AG09309 (cell line): ENCODE measurements at regions not wholly inside any gene's neighbourhood (a gene's known extent, or its start where the extent isn't known, plus 50 kb on each side); places are given as distances from the start of the nearest gene placed in this dataset.

Experiments
- DNase-seq: peaks from one replicate; pipeline ENCODE4 v3.0.0-alpha.2; 2010; ENCODE audit warnings: low read depth
- H3K4me3 ChIP-seq: 2 replicates; pipeline ENCODE4 v1.5.1; 2011; ENCODE audit warnings: mild to moderate bottlenecking, low read depth, low read length, moderate library complexity; ENCODE audit not compliant: control insufficient read depth
- TF ChIP-seq, protein P1 (sequence below): IDR thresholded peaks from 2 replicates; pipeline ENCODE4 v1.5.1; 2011; ENCODE audit warnings: mild to moderate bottlenecking, low read depth, low read length, inconsistent platforms; ENCODE audit not compliant: insufficient read depth, control insufficient read depth; ENCODE audit errors: missing control alignments

GRCh38 chr3:150170852-150171520, 200.3 kb upstream of the PFN2 start:
- H3K4me3 ChIP-seq = no peak overlapping the region
- no peak for DNase-seq
- TF ChIP-seq, protein P1, sequence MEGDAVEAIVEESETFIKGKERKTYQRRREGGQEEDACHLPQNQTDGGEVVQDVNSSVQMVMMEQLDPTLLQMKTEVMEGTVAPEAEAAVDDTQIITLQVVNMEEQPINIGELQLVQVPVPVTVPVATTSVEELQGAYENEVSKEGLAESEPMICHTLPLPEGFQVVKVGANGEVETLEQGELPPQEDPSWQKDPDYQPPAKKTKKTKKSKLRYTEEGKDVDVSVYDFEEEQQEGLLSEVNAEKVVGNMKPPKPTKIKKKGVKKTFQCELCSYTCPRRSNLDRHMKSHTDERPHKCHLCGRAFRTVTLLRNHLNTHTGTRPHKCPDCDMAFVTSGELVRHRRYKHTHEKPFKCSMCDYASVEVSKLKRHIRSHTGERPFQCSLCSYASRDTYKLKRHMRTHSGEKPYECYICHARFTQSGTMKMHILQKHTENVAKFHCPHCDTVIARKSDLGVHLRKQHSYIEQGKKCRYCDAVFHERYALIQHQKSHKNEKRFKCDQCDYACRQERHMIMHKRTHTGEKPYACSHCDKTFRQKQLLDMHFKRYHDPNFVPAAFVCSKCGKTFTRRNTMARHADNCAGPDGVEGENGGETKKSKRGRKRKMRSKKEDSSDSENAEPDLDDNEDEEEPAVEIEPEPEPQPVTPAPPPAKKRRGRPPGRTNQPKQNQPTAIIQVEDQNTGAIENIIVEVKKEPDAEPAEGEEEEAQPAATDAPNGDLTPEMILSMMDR = no peak

GRCh38 chr3:150169330-150169940, 198.7 kb upstream of the PFN2 start:
- no peak overlapping the region for H3K4me3 ChIP-seq
- TF ChIP-seq, protein P1 = no peak
- DNase-seq = no peak

DNA sequence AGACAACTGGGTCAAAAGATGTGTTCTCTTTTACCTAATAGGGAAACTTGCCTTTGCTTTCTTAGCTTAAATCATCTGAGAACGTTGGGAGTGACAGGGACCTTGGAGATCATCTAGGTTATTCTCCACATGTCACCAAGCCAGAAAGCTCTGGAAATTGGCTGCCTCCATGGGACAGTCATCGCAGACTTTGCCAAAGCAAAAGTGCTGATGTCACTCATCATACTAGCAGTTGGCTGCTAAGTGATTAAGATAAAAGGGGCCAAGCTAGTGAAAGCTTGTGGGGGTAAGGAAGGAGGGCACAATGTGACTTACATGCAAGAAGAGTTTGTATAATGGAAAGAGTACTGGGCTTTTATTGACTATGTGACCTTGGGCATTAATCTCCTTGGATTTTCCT, 198.0 kb upstream of the PFN2 start:
- no peak for DNase-seq
- H3K4me3 ChIP-seq = no peak overlapping the region
- TF ChIP-seq, protein P1 = no peak

GRCh38 chr3:150165396-150166094, 194.8 kb upstream of the PFN2 start:
- TF ChIP-seq, protein P1 = no peak
- no peak overlapping the region for H3K4me3 ChIP-seq
- DNase-seq = no peak

DNA sequence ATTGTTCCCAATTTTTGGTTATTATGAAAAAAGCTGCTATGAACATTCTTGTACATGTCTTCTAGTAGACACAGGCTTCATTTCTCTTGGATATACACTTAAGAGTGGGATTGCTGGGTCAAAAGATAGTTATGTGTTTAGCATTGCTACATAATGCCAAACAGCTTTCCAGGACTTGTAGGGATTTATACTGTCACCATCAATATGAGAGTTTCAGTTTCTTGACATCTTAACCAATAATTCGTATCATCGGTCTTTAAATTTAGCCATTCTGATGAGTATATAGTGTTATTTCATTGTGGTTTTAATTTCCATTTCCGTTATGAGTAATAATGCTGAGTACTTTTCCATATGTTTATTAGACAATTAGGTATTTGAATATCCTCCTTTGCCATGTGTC, 190.3 kb upstream of the PFN2 start:
- H3K4me3 ChIP-seq = no peak overlapping the region
- no peak for DNase-seq
- TF ChIP-seq, protein P1 = no peak

DNA sequence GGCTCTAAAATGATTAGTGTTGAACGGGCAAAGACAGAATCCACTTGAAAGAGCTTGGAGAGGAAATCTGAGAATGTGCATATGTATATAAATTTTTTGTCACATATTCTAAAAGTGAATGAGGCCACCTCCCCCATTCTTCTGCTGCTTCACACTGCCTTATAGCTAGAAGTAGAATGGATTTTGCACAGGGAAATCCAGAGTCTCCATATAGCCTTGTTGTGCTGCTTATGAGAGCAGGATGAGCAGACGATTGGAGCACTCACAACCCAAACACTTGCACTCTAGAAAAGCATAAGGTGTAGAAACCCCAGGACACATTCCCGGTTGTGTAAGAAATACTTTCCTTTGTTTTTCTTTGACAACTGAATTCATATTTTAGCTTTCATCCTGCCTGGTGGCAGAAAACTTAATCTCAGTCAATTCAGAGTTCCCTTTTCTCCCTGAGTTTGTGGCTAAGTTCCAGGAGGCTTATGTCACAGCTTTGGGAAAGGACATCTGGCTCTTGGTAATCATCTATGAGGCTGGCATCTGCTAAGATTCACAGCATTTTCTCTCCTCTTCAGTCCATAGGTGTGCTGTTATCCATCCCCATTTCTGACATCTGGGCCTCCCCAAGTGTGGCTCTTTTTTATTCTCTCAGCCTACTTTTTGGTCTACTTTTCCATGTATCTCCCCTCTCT, 188.4 kb upstream of the PFN2 start:
- no peak overlapping the region for H3K4me3 ChIP-seq
- DNase-seq = no peak
- TF ChIP-seq, protein P1 = no peak
